ENCODE measurements at regions not wholly inside any gene's neighbourhood (a gene's known extent, or its start where the extent isn't known, plus 50 kb on each side); places are given as distances from the start of the nearest gene placed in this dataset.

DNA sequence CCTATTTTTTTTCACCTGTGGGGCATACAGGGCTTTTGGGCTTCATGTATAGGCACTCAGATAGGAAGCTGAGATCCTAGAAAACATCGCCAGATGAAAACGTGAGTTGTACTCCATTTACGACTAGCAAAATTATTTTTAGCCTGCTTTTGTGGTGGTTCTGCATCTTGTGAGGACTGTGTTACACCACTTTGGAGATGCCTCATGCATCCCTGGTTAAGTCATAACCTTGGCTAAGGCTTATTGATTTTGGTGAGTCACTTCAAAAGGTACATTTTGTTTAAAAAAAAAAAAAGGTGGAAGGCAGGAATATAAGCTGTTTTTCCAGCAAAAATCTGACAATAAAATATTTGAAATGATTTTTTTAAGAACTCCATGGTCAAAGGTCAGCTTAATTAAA is 101.8 kb upstream of the OLFM3 start:
- H3K27ac Mint-ChIP-seq: no peak overlapping the region
- H3K36me3 Mint-ChIP-seq (ENCODE audit: low read depth): no peaks in the 10 kb centered on the region
- H3K9me3 Mint-ChIP-seq: no peaks in the 10 kb centered on the region
- H3K4me3 Mint-ChIP-seq: no peak overlapping the region
- TF ChIP-seq, protein P1, sequence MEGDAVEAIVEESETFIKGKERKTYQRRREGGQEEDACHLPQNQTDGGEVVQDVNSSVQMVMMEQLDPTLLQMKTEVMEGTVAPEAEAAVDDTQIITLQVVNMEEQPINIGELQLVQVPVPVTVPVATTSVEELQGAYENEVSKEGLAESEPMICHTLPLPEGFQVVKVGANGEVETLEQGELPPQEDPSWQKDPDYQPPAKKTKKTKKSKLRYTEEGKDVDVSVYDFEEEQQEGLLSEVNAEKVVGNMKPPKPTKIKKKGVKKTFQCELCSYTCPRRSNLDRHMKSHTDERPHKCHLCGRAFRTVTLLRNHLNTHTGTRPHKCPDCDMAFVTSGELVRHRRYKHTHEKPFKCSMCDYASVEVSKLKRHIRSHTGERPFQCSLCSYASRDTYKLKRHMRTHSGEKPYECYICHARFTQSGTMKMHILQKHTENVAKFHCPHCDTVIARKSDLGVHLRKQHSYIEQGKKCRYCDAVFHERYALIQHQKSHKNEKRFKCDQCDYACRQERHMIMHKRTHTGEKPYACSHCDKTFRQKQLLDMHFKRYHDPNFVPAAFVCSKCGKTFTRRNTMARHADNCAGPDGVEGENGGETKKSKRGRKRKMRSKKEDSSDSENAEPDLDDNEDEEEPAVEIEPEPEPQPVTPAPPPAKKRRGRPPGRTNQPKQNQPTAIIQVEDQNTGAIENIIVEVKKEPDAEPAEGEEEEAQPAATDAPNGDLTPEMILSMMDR (IDR thresholded peaks at IDR 0.05): no peak
- DNase-seq: no peak
- no peaks in the 10 kb centered on the region for H3K4me1 Mint-ChIP-seq
- H3K27me3 Mint-ChIP-seq (ENCODE audit: low read depth, poor library complexity): no peaks in the 10 kb centered on the region

DNA sequence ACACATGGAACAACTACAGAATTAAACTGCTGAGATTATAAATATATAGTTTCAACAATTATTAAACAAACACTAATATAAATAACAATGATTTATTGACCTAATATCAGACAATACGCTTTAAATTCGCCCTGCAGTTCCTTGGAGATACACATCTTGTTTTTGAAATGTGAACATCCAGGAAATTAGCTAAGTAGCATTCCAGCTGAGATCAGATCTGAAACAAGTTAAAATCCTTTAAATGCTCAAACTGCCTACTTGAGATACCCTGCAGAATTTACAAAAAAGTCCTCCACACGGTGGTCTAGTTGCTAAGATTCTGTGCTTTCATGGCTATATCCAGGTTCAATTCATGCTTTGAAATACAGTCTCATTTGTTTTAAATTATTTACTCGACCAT is 101.4 kb upstream of the OLFM3 start:
- DNase-seq: no peak
- Mint-ChIP-seq H3K4me1 (no peaks in the 10 kb centered on the region), H3K4me3 (no peak overlapping the region), H3K36me3 (ENCODE audit: low read depth) (no peaks in the 10 kb centered on the region), H3K9me3 (no peaks in the 10 kb centered on the region), H3K27me3 (ENCODE audit: low read depth, poor library complexity) (no peaks in the 10 kb centered on the region), H3K27ac (no peak overlapping the region)
- TF ChIP-seq, protein P1 (IDR thresholded peaks at IDR 0.05): no peak

DNA sequence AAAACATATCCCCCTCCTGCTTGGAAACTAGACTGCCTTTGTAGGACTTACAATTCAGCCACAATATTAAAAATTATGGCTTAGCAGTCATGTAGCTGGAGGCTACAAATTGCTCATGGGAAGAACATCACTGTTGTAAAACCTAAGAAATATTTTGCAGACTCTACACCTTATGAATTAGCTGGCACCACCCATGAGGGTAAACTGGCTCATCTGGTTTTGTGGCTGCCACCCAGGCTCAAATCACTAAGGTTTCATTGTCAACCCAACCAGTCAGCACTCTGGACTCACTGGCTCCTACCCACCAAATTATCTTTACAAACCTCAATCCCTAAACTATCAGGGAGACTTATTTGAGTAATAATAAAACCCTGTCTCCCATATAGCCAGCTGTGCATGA is 100.7 kb upstream of the OLFM3 start:
- no peak for DNase-seq
- H3K27me3 Mint-ChIP-seq (ENCODE audit: low read depth, poor library complexity): no peaks in the 10 kb centered on the region
- H3K9me3 Mint-ChIP-seq: no peaks in the 10 kb centered on the region
- TF ChIP-seq, protein P1 (IDR thresholded peaks at IDR 0.05): no peak
- H3K27ac Mint-ChIP-seq: no peak overlapping the region
- H3K4me1 Mint-ChIP-seq: peaks cover 6% of the 10 kb centered on the region
- H3K4me3 Mint-ChIP-seq: no peak overlapping the region
- H3K36me3 Mint-ChIP-seq (ENCODE audit: low read depth): no peaks in the 10 kb centered on the region

DNA sequence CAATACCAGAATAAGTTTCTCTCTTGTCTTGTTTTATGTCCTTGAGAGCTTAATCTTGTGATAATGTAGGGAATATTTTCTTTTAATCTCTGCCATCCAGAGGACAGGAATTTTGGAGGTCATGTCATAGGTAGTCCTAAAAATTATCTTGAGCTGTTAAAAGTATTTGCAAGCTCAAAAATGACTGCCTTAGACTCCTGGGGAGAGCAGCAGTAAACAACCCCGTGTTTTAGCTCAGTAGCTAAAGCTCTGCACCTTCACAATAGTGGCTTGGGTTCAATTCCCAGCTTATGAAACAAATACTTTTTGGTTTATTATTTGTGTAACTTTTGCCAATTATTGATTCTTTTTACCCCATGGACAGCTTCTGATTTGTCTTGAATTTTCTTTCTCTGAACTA is 99.4 kb upstream of the OLFM3 start:
- no peak overlapping the region for H3K27ac Mint-ChIP-seq
- DNase-seq: peak; percentile 15
- H3K36me3 Mint-ChIP-seq (ENCODE audit: low read depth): no peaks in the 10 kb centered on the region
- H3K27me3 Mint-ChIP-seq (ENCODE audit: low read depth, poor library complexity): no peaks in the 10 kb centered on the region
- peaks cover 13% of the 10 kb centered on the region for H3K4me1 Mint-ChIP-seq
- H3K9me3 Mint-ChIP-seq: no peaks in the 10 kb centered on the region
- TF ChIP-seq, protein P1 (IDR thresholded peaks at IDR 0.05): no peak
- no peak overlapping the region for H3K4me3 Mint-ChIP-seq

DNA sequence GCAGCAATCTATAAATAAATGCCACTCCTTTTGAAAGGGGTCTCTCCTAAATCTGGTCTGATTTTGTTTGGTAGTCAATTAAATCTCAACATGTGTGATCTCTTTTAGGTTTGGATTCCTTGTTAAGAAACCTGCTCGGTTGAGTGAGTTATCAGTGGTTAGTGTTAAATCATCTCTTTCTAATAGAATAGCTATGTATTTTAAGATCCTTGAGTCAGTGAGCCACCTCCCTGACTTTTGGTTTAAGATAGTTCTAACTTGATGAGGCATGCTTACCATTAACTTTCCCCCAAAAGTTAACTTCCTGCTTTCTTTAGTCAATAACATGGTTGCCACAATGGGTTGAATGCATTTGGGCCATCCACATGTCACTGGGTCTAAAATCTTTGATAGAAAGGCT is 93.1 kb upstream of the OLFM3 start:
- peaks cover 20% of the 10 kb centered on the region for H3K4me1 Mint-ChIP-seq
- H3K36me3 Mint-ChIP-seq (ENCODE audit: low read depth): no peaks in the 10 kb centered on the region
- H3K4me3 Mint-ChIP-seq: no peak overlapping the region
- no peaks in the 10 kb centered on the region for H3K27me3 Mint-ChIP-seq (ENCODE audit: low read depth, poor library complexity)
- no peak overlapping the region for H3K27ac Mint-ChIP-seq
- no peak for DNase-seq
- TF ChIP-seq, protein P1 (IDR thresholded peaks at IDR 0.05): no peak
- peaks cover 16% of the 10 kb centered on the region for H3K9me3 Mint-ChIP-seq

DNA sequence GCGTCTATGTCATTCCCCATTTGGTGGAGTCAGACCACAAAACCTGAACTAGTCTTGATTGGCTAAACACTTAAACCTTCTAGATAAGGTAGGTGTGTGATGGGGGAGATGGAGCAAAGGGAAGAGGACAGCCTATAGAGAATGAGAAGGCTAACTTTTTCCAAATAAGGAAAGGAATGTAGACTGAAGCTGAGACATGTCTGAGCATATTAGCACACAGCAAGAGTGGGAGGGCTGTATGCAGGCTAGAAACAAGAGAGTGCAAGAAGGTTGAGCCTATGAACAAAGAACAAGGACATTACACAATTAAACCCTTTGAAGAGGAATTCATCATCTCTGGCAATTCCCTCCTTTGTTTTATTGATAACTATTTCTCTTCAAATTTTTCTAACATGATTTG is 89.2 kb upstream of the OLFM3 start:
- Mint-ChIP-seq H3K27me3 (ENCODE audit: low read depth, poor library complexity) (no peaks in the 10 kb centered on the region), H3K4me3 (no peak overlapping the region), H3K9me3 (peaks cover 16% of the 10 kb centered on the region), H3K27ac (peak overlapping the region; percentile 68), H3K4me1 (peaks cover 8% of the 10 kb centered on the region), H3K36me3 (ENCODE audit: low read depth) (no peaks in the 10 kb centered on the region)
- DNase-seq: no peak
- TF ChIP-seq, protein P1 (IDR thresholded peaks at IDR 0.05): no peak

Measured in nephron progenitor cell (in vitro differentiated cells).